ENCODE measurements at regions not wholly inside any gene's neighbourhood (a gene's known extent, or its start where the extent isn't known, plus 50 kb on each side); places are given as distances from the start of the nearest gene placed in this dataset.

DNA sequence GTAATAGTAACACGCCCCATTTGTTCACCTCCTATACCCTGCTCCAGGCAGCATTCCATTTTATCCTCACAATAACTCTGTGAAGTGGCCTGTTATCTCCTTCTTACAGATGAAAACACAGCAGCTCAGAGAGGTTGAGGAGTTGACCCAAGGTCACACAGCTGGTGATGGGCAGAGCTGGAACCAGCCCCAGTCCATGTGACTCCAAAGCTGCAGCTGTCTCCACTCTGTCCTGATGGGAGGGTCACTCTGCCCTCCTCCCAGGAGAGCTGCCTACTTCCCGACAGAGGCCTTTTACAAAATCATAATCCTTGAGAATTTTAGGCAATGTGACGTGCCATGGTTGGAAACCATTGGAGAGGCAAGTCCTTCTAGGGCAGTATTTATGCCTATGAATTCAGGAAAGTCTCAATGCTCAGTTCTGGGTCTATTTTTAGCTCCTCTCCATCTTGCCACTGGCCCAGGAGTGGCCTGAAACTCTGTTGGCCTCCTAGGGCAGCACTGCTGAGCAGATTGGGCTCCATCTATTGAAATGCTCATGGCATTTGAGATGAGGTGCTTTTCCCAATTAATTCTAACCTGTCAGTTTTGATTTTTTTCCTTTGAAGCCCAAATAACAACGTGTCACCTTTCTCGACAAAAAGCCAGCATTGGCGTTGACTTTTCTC lies 50.1 kb upstream of the KCNK12 start:
- no peak for DNase-seq (ENCODE audit: low read depth in 4 of 4, low spot score in 3 of 4)

All from left renal pelvis (tissue), 4 donors.